Hepatocyte (in vitro differentiated cells): ENCODE measurements at regions not wholly inside any gene's neighbourhood (a gene's known extent, or its start where the extent isn't known, plus 50 kb on each side); places are given as distances from the start of the nearest gene placed in this dataset.

Experiments
- EZH2 ChIP-seq: fragments of 200-600 bp; sonication (generic); IDR thresholded peaks from 2 replicates; pipeline ENCODE4 v1.6.1; 2016; ENCODE audit warnings: antibody characterized with exemption, mild to moderate bottlenecking, borderline replicate concordance
- EZH2phosphoT487 ChIP-seq: fragments of 200-600 bp; sonication (generic); IDR thresholded peaks from one replicate; pipeline ENCODE4 v1.6.1; 2018; ENCODE audit warnings: antibody characterized with exemption, mild to moderate bottlenecking, low read depth, moderate library complexity; ENCODE audit not compliant: unreplicated experiment, severe bottlenecking
- TF ChIP-seq, protein P1 (sequence below): fragments of 200-600 bp; sonication (generic); IDR thresholded peaks from 2 replicates; pipeline ENCODE4 v1.5.1; 2016; ENCODE audit warnings: antibody characterized with exemption, mild to moderate bottlenecking; ENCODE audit not compliant: poor library complexity

DNA sequence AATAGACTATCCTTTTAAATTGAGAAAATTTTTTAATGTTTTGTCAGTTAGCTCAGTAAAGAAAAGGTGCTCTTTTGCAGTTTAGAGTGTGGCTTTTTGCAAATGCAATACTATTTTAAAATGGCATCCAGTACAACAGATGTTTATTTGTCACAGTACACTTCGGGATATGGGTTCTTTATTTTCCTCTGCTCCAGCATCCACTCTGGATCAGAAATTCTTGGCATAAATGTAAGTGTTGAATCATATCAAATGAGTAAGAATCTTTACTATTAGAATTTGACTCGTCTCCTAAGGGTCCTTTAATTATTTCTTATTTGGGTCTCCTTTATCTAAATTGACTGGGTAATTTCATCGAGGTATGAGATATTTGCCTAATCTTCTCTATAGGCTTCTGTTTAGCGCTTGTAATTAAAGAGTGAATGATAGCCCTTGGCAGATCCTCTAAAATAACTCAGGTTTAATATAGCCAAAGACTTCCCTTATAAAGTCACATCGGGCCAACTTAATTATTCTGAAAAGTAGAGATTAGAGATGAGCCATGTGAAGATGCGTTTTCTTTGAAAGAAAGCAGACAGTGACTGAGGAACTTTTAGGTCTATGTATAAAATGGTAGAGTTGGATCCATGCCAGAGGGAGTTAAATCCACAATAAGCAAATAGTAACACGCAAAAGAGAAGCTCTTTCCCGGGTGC lies 132.7 kb downstream of the CASP12 start:
- TF ChIP-seq, protein P1, sequence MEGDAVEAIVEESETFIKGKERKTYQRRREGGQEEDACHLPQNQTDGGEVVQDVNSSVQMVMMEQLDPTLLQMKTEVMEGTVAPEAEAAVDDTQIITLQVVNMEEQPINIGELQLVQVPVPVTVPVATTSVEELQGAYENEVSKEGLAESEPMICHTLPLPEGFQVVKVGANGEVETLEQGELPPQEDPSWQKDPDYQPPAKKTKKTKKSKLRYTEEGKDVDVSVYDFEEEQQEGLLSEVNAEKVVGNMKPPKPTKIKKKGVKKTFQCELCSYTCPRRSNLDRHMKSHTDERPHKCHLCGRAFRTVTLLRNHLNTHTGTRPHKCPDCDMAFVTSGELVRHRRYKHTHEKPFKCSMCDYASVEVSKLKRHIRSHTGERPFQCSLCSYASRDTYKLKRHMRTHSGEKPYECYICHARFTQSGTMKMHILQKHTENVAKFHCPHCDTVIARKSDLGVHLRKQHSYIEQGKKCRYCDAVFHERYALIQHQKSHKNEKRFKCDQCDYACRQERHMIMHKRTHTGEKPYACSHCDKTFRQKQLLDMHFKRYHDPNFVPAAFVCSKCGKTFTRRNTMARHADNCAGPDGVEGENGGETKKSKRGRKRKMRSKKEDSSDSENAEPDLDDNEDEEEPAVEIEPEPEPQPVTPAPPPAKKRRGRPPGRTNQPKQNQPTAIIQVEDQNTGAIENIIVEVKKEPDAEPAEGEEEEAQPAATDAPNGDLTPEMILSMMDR, result no peak
- TF ChIP-seq EZH2phosphoT487 (no peak), EZH2 (no peak)
